GM06990 (cell line): ENCODE measurements at regions not wholly inside any gene's neighbourhood (a gene's known extent, or its start where the extent isn't known, plus 50 kb on each side); places are given as distances from the start of the nearest gene placed in this dataset.

Source experiments
- DNase-seq: peaks from one replicate; pipeline ENCODE4 v3.0.0-alpha.2; 2011; ENCODE audit not compliant: insufficient read length; ENCODE audit errors: extremely low read depth
- H3K27me3 ChIP-seq: replicated peaks from 2 replicates; pipeline ENCODE4 v1.6.0; 2011; ENCODE audit warnings: low read length; ENCODE audit not compliant: control insufficient read depth, insufficient read depth
- H3K36me3 ChIP-seq: 2 replicates; pipeline ENCODE4 v1.5.1; 2011; ENCODE audit warnings: low read length; ENCODE audit not compliant: control insufficient read depth, insufficient read depth
- H3K4me3 ChIP-seq: replicated peaks from 2 replicates; pipeline ENCODE4 v1.5.1; 2011; ENCODE audit warnings: low read depth, mild to moderate bottlenecking, control low read depth, low read length
- TF ChIP-seq, protein P1 (sequence below): IDR thresholded peaks from 2 replicates; pipeline ENCODE4 v1.5.1; 2011; ENCODE audit warnings: low read length, control low read depth, mild to moderate bottlenecking, inconsistent platforms; ENCODE audit not compliant: insufficient read depth, poor library complexity, severe bottlenecking

DNA sequence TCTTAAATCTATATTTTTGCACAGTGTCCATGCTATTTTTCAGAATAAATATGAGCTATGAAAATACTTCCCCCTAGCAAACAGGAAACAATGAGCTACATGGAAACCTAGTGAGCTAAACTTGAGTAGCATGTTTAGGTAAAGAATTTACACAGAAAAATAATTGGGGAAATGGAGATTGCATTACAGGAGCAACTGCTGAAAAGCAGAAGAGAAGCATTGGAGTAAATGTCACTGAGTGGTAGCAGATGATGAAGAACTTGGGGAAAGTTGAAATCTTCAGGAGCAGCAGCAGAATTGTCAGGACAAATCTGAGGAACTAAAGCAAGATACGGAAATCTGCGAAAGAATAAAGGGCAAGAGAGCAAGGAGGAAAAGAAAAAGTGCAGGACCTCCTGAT is 610.3 kb downstream of the TLE1 start:
- no peak for DNase-seq
- no peak overlapping the region for H3K4me3 ChIP-seq
- TF ChIP-seq, protein P1, sequence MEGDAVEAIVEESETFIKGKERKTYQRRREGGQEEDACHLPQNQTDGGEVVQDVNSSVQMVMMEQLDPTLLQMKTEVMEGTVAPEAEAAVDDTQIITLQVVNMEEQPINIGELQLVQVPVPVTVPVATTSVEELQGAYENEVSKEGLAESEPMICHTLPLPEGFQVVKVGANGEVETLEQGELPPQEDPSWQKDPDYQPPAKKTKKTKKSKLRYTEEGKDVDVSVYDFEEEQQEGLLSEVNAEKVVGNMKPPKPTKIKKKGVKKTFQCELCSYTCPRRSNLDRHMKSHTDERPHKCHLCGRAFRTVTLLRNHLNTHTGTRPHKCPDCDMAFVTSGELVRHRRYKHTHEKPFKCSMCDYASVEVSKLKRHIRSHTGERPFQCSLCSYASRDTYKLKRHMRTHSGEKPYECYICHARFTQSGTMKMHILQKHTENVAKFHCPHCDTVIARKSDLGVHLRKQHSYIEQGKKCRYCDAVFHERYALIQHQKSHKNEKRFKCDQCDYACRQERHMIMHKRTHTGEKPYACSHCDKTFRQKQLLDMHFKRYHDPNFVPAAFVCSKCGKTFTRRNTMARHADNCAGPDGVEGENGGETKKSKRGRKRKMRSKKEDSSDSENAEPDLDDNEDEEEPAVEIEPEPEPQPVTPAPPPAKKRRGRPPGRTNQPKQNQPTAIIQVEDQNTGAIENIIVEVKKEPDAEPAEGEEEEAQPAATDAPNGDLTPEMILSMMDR: no peak
- H3K36me3 ChIP-seq: no peaks in the 10 kb centered on the region
- no peaks in the 10 kb centered on the region for H3K27me3 ChIP-seq

GRCh38 chr9:81078555-81078954 is 610.8 kb downstream of the TLE1 start:
- Histone ChIP-seq H3K27me3 (no peaks in the 10 kb centered on the region), H3K4me3 (no peak overlapping the region), H3K36me3 (no peaks in the 10 kb centered on the region)
- TF ChIP-seq, protein P1: no peak
- no peak for DNase-seq

GRCh38 chr9:81077572-81077971 is 611.8 kb downstream of the TLE1 start:
- H3K27me3 ChIP-seq: no peaks in the 10 kb centered on the region
- H3K36me3 ChIP-seq: no peaks in the 10 kb centered on the region
- no peak for DNase-seq
- H3K4me3 ChIP-seq: no peak overlapping the region
- TF ChIP-seq, protein P1: no peak

GRCh38 chr9:81076131-81076530 is 613.2 kb downstream of the TLE1 start:
- TF ChIP-seq, protein P1: no peak
- no peaks in the 10 kb centered on the region for H3K27me3 ChIP-seq
- no peak overlapping the region for H3K4me3 ChIP-seq
- no peaks in the 10 kb centered on the region for H3K36me3 ChIP-seq
- DNase-seq: no peak

DNA sequence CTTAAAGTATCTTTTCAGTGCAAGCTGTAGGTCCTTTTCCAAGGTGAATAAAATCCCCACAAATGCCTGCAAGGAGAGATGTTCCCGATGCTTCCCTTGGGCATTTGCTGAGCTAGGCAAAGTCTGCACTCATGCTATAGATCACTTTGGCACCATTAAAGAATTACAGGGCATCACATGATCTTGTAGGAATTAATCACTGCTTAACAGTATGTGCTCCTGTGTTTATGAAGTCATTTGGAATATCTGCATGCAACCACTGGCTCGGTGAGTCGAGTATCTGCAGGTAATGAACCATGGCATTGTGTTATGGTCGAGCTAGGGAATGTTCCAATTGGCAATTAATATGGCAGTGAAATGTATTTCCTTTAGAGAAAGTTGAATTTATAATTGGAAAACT is 615.1 kb downstream of the TLE1 start:
- TF ChIP-seq, protein P1: no peak
- no peak for DNase-seq
- Histone ChIP-seq H3K36me3 (no peaks in the 10 kb centered on the region), H3K4me3 (no peak overlapping the region), H3K27me3 (no peaks in the 10 kb centered on the region)

GRCh38 chr9:81073821-81074220 is 615.5 kb downstream of the TLE1 start:
- TF ChIP-seq, protein P1: no peak
- Histone ChIP-seq H3K36me3 (no peaks in the 10 kb centered on the region), H3K4me3 (no peak overlapping the region), H3K27me3 (no peaks in the 10 kb centered on the region)
- no peak for DNase-seq
